ENCODE measurements at regions not wholly inside any gene's neighbourhood (a gene's known extent, or its start where the extent isn't known, plus 50 kb on each side); places are given as distances from the start of the nearest gene placed in this dataset.

GRCh38 chr2:83516503-83516902, 942.6 kb downstream of the SUCLG1 start:
- no peak for DNase-seq

- no peak for DNase-seq
These were observed 971.6 kb downstream of the SUCLG1 start for GRCh38 chr2:83487451-83487850.

GRCh38 chr2:83481436-83481835, 977.6 kb downstream of the SUCLG1 start:
- peak; percentile 12 for DNase-seq

- no peak for DNase-seq
These were observed 981.0 kb downstream of the SUCLG1 start for GRCh38 chr2:83478037-83478436.

GRCh38 chr2:83475371-83475770, 983.7 kb downstream of the SUCLG1 start:
- DNase-seq = no peak

GRCh38 chr2:83471655-83472054, 987.4 kb downstream of the SUCLG1 start:
- DNase-seq = no peak

- no peak for DNase-seq
These were observed 988.2 kb downstream of the SUCLG1 start for GRCh38 chr2:83470928-83471327.

- no peak for DNase-seq
These were observed 994.6 kb downstream of the SUCLG1 start for GRCh38 chr2:83464444-83464843.

GRCh38 chr2:83462881-83463280, 996.2 kb downstream of the SUCLG1 start:
- DNase-seq = no peak

- no peak for DNase-seq
These were observed 997.9 kb downstream of the SUCLG1 start for GRCh38 chr2:83461135-83461534.

GRCh38 chr2:83459456-83459855, 999.6 kb downstream of the SUCLG1 start:
- peak; percentile 14 for DNase-seq

GRCh38 chr2:83435989-83436388, 1023.1 kb downstream of the SUCLG1 start:
- no peak for DNase-seq

GRCh38 chr2:83420993-83421392, 1038.1 kb downstream of the SUCLG1 start:
- DNase-seq = no peak

- DNase-seq = no peak
These were observed 1064.8 kb downstream of the SUCLG1 start for GRCh38 chr2:83394134-83394904.

GRCh38 chr2:83388804-83389203, 1070.3 kb downstream of the SUCLG1 start:
- no peak for DNase-seq

GRCh38 chr2:83386549-83386948, 1072.5 kb downstream of the SUCLG1 start:
- DNase-seq = peak; percentile 75

GRCh38 chr2:83378921-83379320, 1080.2 kb downstream of the SUCLG1 start:
- peak; percentile 30 for DNase-seq

- no peak for DNase-seq
These were observed 1082.3 kb downstream of the SUCLG1 start for GRCh38 chr2:83376731-83377130.

- no peak for DNase-seq
These were observed 1088.7 kb downstream of the SUCLG1 start for GRCh38 chr2:83370419-83370762.

GRCh38 chr2:83369601-83370418, 1089.3 kb downstream of the SUCLG1 start:
- no peak for DNase-seq

GRCh38 chr2:83368916-83369315, 1090.2 kb downstream of the SUCLG1 start:
- peak; percentile 82 for DNase-seq

GRCh38 chr2:83368461-83368860, 1090.6 kb downstream of the SUCLG1 start:
- DNase-seq = no peak

- peak; percentile 67 for DNase-seq
These were observed 1093.6 kb downstream of the SUCLG1 start for GRCh38 chr2:83365476-83365875.

GRCh38 chr2:83364264-83364663, 1094.8 kb downstream of the SUCLG1 start:
- DNase-seq = peak; percentile 89

All from fibroblast of skin of right biceps (primary cell).